Fibroblast of lung (primary cell): ENCODE measurements at regions not wholly inside any gene's neighbourhood (a gene's known extent, or its start where the extent isn't known, plus 50 kb on each side); places are given as distances from the start of the nearest gene placed in this dataset.
A peak's percentile ranks its signal among the peaks of the same experiment; 100 is the strongest.

Experiments used
- DNase-seq, 2 donors: peaks; one replicate each; pipeline versions ENCODE4 v3.0.0 to v3.0.0-alpha.2; 2010; ENCODE audit warnings: low read depth in 2 of 2
- H2AFZ ChIP-seq: 2 replicates; pipeline ENCODE4 v1.5.1; 2012; ENCODE audit warnings: low read length, control low read depth, inconsistent platforms
- H3K27ac ChIP-seq: 2 replicates; pipeline ENCODE4 v1.5.1; 2011; ENCODE audit warnings: low read length, control low read depth; ENCODE audit not compliant: insufficient read depth
- H3K27me3 ChIP-seq: 2 replicates; pipeline ENCODE4 v1.5.1; 2011; ENCODE audit warnings: mild to moderate bottlenecking, low read length; ENCODE audit not compliant: control insufficient read depth, insufficient read depth
- H3K36me3 ChIP-seq: 2 replicates; pipeline ENCODE4 v1.5.1; 2011; ENCODE audit warnings: low read length; ENCODE audit not compliant: control insufficient read depth, insufficient read depth
- H3K4me1 ChIP-seq: 2 replicates; pipeline ENCODE4 v1.5.1; 2011; ENCODE audit warnings: low read length; ENCODE audit not compliant: control insufficient read depth, insufficient read depth; ENCODE audit errors: extremely low read depth
- H3K4me2 ChIP-seq: 2 replicates; pipeline ENCODE4 v1.5.1; 2011; ENCODE audit warnings: low read length, control low read depth; ENCODE audit not compliant: insufficient read depth; ENCODE audit errors: extremely low read depth
- H3K4me3 ChIP-seq, 4 experiments: fragments of 200-600 bp in 1 of 4; sonication (generic) in 1 of 4; replicated peaks in 1 of 4; 2 replicates each; pipeline ENCODE4 v1.5.1; 2011 to 2016; ENCODE audit warnings: low read length in 4 of 4, low read depth in 3 of 4, mild to moderate bottlenecking in 3 of 4, control low read depth in 2 of 4, inconsistent platforms in 1 of 4, mixed read lengths in 1 of 4; ENCODE audit not compliant: insufficient read depth in 1 of 4; ENCODE audit errors: control extremely low read depth in 1 of 4
- H3K79me2 ChIP-seq: 2 replicates; pipeline ENCODE4 v1.5.1; 2012; ENCODE audit warnings: mild to moderate bottlenecking, low read length, inconsistent platforms; ENCODE audit not compliant: control insufficient read depth, insufficient read depth
- H3K9ac ChIP-seq: 2 replicates; pipeline ENCODE4 v1.5.1; 2011; ENCODE audit warnings: mild to moderate bottlenecking, low read length, control low read depth; ENCODE audit not compliant: insufficient read depth
- H3K9me3 ChIP-seq: 2 replicates; pipeline ENCODE4 v1.5.1; 2012; ENCODE audit warnings: low read depth, low read length; ENCODE audit not compliant: control insufficient read depth, insufficient read depth
- H4K20me1 ChIP-seq: 2 replicates; pipeline ENCODE4 v1.5.1; 2011; ENCODE audit warnings: low read length; ENCODE audit not compliant: control insufficient read depth, insufficient read depth; ENCODE audit errors: extremely low read depth
- EZH2 ChIP-seq: IDR thresholded peaks from 2 replicates; pipeline ENCODE4 v1.5.1; 2012; ENCODE audit warnings: low read length, control low read depth, mild to moderate bottlenecking; ENCODE audit errors: missing control alignments
- TF ChIP-seq, protein P1 (sequence below), 2 donors: IDR thresholded peaks in 1 of 2; conservative IDR thresholded peaks in 1 of 2; 1 replicate in 1 of 2; 2 replicates in 1 of 2; pipeline ENCODE4 v1.5.1; 2011 to 2012; ENCODE audit warnings: low read length in 2 of 2, control low read depth in 1 of 2, inconsistent platforms in 1 of 2, low read depth in 1 of 2, mild to moderate bottlenecking in 1 of 2

DNA sequence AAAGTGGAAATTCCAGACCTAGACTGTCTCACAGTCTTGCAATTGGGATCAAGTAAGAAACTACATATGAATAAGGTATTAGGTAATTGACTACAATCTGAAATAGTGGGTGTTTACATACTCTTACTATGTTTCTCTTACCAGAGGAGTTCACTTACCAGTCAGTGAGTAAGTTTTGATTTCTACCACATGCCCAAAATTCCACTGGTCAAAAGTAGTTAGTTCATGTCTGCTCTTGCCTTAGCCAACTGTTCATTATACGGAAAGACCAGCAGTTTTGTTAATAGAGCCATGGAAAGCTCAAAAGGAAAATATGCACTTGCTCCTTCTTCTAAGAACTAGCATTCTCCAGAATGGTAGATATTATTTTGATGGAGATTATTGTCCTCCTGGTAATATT is 490.8 kb downstream of the RFC3 start:
- TF ChIP-seq, protein P1, sequence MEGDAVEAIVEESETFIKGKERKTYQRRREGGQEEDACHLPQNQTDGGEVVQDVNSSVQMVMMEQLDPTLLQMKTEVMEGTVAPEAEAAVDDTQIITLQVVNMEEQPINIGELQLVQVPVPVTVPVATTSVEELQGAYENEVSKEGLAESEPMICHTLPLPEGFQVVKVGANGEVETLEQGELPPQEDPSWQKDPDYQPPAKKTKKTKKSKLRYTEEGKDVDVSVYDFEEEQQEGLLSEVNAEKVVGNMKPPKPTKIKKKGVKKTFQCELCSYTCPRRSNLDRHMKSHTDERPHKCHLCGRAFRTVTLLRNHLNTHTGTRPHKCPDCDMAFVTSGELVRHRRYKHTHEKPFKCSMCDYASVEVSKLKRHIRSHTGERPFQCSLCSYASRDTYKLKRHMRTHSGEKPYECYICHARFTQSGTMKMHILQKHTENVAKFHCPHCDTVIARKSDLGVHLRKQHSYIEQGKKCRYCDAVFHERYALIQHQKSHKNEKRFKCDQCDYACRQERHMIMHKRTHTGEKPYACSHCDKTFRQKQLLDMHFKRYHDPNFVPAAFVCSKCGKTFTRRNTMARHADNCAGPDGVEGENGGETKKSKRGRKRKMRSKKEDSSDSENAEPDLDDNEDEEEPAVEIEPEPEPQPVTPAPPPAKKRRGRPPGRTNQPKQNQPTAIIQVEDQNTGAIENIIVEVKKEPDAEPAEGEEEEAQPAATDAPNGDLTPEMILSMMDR (conservative IDR thresholded peaks at IDR 0.05 in 1 of 2, IDR thresholded peaks at IDR 0.05 in 1 of 2; ENCODE audit: low read depth in 1 of 2, low read length in 2 of 2), result no peak
- no peak for TF ChIP-seq EZH2
- H3K9ac ChIP-seq, result no peak overlapping the region
- H3K9me3 ChIP-seq, result no peaks in the 10 kb centered on the region
- H3K27ac ChIP-seq, result no peak overlapping the region
- H3K4me2 ChIP-seq, result no peak overlapping the region
- H3K4me1 ChIP-seq, result no peaks in the 10 kb centered on the region
- H2AFZ ChIP-seq, result no peak overlapping the region
- H3K79me2 ChIP-seq, result no peaks in the 10 kb centered on the region
- H4K20me1 ChIP-seq, result no peaks in the 10 kb centered on the region
- DNase-seq, result peak; percentile 9 to 81
- H3K27me3 ChIP-seq, result no peaks in the 10 kb centered on the region
- H3K36me3 ChIP-seq, result no peaks in the 10 kb centered on the region
- no peak overlapping the region for H3K4me3 ChIP-seq

DNA sequence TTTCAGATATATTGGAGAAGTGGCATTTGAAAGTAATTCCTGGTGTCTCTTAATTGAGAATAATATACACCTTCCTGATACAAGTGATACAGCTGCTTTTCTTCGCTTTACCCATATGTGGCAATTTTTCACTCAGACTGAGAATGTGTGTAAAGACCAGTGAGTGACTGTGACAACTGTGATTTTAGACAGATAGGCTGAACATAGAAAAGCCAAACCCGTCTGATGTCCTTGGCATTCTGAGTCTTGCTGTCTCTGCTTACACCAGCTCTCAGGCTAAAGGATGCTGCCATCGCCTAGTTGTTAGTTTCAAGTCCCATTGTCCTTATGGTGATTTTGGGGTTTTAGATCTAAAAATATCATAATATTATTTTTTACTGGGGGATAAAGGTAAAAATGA is 492.6 kb downstream of the RFC3 start:
- TF ChIP-seq EZH2, result no peak
- TF ChIP-seq, protein P1 (conservative IDR thresholded peaks at IDR 0.05 in 1 of 2, IDR thresholded peaks at IDR 0.05 in 1 of 2; ENCODE audit: low read depth in 1 of 2, low read length in 2 of 2), result no peak
- Histone ChIP-seq H2AFZ (no peak overlapping the region), H3K4me1 (no peaks in the 10 kb centered on the region), H3K4me3 (no peak overlapping the region), H3K9ac (no peak overlapping the region), H3K9me3 (no peaks in the 10 kb centered on the region), H3K36me3 (no peaks in the 10 kb centered on the region), H3K4me2 (no peak overlapping the region), H3K79me2 (no peaks in the 10 kb centered on the region), H3K27me3 (no peaks in the 10 kb centered on the region), H3K27ac (no peak overlapping the region), H4K20me1 (no peaks in the 10 kb centered on the region)
- DNase-seq, result no peak

DNA sequence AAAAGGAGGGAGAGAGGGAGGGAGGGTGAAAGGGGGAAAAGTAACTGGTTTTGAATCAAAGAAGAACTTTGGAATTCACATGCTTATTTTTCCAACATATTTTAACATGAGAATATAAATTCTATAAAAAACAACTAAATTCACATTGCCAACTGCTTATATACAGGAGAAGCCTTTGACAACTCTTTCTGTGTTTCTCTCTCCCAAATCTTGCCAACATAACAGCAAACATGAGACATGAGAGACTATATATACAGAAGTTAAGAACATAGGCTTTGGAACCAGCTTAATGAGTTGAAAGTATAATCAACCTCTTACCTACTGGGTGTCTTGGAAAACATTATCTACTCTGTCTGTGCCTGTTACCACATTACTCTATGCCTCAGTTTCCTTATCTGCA is 493.3 kb downstream of the RFC3 start:
- H3K79me2 ChIP-seq, result no peaks in the 10 kb centered on the region
- H3K4me1 ChIP-seq, result no peaks in the 10 kb centered on the region
- no peak overlapping the region for H3K27ac ChIP-seq
- no peak for DNase-seq
- H3K36me3 ChIP-seq, result no peaks in the 10 kb centered on the region
- no peak overlapping the region for H3K4me2 ChIP-seq
- no peaks in the 10 kb centered on the region for H3K9me3 ChIP-seq
- no peaks in the 10 kb centered on the region for H4K20me1 ChIP-seq
- no peak overlapping the region for H2AFZ ChIP-seq
- H3K9ac ChIP-seq, result no peak overlapping the region
- no peak overlapping the region for H3K4me3 ChIP-seq
- TF ChIP-seq, protein P1 (conservative IDR thresholded peaks at IDR 0.05 in 1 of 2, IDR thresholded peaks at IDR 0.05 in 1 of 2; ENCODE audit: low read depth in 1 of 2, low read length in 2 of 2), result no peak
- TF ChIP-seq EZH2, result no peak
- no peaks in the 10 kb centered on the region for H3K27me3 ChIP-seq
